GM19043 (cell line): ENCODE measurements at regions not wholly inside any gene's neighbourhood (a gene's known extent, or its start where the extent isn't known, plus 50 kb on each side); places are given as distances from the start of the nearest gene placed in this dataset.

ENCODE experiments used
- ATAC-seq: cut with Tn5 transposase; IDR thresholded peaks from one replicate; pipeline ENCODE4 v1.9.1; 2021; ENCODE audit warnings: low read depth; ENCODE audit not compliant: unreplicated experiment

GRCh38 chr3:56903231-56903782 lies 101.6 kb upstream of the ARHGEF3 start:
- ATAC-seq: no peak

DNA sequence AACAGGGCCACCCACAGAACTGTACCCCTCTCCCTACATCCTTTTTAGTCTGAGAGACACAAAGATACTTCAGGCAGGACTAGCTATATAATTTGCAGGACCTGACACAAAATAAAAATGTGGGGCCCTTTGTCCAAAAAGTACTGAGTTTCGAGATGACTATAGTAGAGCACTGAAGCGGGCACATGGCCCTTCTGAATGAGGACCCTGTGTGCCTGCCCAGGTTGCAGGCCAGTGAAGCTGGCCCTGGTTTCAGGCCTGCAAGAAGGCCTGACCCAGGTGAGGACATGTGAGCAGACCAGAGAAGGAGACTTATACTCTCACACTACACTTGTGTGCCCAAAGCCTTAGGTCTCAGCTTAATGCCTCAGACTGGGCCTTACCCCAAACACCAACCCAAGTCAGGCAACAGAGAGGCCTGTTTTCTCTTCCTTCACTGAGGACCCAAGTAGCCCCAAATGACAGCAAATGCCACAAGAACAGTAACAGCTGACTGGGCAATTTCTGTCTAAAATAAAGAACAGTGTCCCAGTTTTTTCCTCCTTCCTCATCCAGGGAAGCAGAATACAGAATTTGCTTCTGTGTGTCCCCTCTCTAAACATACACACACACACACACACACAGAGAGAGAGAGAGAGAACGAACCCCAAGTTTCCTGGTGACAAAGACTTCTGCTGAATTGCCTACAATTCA lies 100.9 kb upstream of the ARHGEF3 start:
- no peak for ATAC-seq

DNA sequence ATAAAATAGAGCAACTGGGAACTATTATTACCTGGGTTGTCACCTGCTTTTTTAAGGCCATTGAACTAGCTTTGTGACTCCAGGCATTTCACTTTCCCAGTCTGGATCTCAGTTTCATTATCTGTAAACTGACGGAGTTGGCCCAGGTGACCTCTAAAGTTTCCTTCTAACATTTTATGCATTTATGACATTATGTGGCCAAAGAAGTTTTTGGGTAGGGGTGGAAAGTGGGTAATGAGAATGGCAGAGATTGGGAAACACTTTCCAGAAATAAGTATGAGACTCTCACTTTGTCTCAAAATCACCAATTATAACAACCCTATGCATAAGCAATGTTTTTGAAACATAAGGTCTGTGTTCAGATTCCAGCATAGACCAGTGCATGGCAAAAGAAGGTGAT lies 99.1 kb upstream of the ARHGEF3 start:
- ATAC-seq: no peak

DNA sequence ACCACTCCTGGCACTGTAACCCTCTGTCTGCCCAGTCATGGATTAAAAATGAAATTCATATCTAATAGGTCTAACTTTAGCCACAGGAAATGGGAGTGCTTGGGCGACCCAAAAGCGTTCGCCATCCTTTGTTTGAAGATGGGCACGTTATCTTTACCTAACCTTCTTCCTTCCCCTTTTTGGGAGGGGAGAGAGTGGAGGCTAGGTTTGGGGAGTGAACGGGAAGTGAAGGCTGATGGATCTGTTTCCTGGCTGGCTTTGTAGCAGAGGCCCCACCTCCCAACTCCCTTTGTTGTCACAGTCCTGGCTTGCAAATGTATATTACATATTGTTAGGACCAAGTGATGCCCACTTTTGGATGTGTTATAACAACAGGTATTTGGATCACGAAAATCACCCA lies 98.1 kb upstream of the ARHGEF3 start:
- no peak for ATAC-seq

DNA sequence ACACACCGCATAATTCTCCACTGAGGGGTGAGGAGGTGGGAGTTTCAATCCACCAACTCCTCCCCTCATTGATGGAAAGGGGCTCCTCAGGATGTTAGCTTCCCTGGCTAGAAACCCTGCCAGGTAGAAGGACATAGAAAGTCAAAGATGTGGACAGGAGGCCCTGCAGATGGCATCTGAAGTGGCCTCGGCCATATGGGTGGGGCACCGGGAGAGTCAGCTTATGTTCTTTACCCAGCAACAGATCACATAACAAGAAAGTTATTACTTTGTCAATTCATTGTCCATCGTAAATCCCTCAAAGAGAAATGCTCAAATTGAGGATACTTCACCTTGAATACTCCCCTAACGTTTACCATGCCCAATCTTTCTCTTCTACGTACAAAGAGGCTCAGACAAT lies 97.3 kb upstream of the ARHGEF3 start:
- no peak for ATAC-seq

DNA sequence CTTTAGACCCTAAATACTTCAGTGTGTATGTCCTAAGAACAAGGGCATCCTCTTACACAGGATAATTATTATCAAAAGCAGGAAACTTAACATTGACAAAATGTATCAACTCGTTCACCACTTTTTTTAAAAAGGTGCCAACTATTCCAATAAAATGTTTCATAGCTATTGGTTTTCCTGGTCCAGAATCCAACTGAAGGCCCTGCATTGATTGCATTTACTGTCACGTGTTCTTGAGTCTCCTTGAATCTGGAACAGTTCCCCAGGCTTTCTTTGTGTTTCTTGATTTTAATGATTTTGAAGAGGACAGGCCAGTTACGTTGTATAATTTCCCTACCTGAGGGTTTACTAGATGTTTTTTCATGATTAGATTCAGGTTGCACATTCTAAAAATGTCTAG lies 94.6 kb upstream of the ARHGEF3 start:
- no peak for ATAC-seq

DNA sequence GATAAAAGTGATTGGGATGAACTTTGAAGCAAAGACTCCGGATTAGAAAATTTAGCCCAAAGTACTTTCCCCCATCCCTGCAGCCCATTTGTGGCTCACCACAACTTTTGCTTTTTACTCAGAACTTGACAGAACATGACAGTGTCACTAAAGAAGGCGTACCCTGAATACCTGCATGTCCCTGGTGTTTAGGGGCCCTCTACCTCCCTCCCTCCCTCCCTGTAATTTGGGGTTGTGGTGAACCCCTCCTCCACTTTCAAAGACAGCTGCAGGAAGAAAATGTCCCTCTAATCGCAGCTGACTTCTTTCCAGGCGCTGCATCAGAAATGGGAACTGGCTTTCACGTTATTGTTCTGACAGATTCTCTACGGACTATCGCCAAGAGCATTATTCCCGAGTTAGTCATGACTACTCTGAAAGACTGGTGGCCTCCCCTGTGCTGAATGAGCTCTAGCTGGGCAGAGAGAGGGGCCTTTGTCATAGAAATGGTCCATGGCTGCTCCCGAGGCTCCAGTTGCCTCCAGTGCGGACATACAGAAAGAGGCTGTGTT lies 93.2 kb upstream of the ARHGEF3 start:
- peak; percentile 55 for ATAC-seq

DNA sequence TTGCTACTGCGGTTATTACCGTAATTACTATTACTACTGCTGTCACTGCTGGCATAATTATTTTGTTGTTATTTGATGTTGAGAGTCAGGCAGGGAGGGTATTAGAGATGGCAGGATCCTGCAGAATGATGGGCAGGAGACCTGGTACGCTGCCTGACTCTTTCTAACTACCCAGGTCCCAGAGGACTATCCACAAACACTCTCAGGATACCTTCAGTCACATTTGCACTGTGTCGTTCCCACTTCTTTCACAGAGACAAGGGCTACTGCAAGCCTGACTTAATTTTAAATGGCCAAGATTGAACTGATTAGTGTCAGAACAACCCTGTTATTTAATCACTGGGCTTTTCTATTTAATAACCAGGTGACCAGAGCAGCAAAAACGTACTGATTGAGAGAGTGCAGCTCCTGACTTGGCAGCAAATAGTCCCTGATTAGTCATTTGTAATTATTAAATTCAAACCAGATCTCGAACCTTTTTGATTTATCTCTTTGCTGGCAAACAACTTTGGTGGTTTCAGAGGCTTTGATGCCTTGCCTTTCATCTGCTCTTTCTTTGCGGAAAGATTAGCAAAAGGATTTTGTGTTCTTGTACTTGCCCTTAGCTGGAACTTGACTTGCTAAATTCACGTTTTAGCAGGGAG lies 88.8 kb upstream of the ARHGEF3 start:
- ATAC-seq: no peak

GRCh38 chr3:56889131-56889530 lies 87.4 kb upstream of the ARHGEF3 start:
- ATAC-seq: no peak

- ATAC-seq: no peak
Measured at GRCh38 chr3:56887402-56888025, 85.8 kb upstream of the ARHGEF3 start.

- ATAC-seq: no peak
Measured at GRCh38 chr3:56886314-56886713, 84.6 kb upstream of the ARHGEF3 start.

DNA sequence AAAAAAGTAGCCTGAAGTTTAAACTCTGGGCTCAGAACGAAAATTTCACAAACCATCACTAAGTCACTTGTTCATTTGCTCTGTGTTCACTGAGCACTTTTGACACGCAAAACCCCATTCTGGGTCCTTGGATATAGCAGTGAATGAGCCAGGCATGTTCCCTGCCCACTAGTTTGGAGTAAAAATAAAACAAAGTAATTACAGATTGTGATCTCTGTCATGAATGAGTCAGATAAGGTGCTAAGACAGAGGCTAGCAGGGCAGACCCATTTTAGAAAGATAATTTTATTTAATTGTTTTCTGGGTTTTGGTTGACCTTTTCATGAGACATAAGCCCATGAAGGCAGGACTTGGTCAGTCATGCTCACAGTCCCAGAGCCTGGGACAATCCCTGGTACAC lies 84.1 kb upstream of the ARHGEF3 start:
- ATAC-seq: no peak

- no peak for ATAC-seq
Measured at GRCh38 chr3:56885453-56885852, 83.7 kb upstream of the ARHGEF3 start.

DNA sequence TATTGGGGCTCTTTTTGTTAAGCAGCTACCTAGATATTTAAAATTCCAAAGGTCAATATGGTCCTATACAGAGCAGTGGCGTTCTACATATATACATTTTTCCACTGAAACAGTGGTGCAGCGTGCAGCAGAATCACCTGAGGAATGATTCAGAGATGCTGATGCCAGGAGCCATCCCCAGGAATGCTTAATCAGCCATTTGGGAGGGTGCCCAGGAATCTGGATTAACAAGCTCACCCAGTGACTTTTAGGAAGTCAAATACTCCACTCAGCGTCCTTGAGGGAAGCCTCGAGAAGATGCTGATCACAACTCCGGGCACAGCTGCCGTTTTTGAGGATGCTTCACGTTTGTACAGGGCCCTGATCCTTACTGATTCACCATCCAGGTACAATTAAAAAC lies 82.6 kb upstream of the ARHGEF3 start:
- no peak for ATAC-seq

DNA sequence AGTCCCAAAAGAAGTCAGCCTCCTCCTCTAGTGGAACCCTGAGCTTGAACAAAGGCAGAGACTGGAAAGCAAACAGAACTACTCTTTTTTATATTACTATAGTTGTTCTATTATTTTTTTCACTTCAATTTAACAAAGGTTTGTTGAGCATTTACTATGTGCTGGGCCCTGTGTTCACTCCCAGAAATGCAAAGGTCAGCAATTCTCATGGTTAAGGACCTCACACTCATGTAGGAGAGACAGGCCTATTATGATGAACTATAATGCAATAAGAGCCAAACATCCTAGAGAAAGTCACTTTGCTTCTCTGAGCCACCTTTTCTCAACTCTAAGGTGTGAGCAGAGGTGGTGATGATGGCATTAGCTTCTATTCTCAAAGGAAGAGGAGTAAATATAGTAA lies 82.1 kb upstream of the ARHGEF3 start:
- ATAC-seq: no peak

DNA sequence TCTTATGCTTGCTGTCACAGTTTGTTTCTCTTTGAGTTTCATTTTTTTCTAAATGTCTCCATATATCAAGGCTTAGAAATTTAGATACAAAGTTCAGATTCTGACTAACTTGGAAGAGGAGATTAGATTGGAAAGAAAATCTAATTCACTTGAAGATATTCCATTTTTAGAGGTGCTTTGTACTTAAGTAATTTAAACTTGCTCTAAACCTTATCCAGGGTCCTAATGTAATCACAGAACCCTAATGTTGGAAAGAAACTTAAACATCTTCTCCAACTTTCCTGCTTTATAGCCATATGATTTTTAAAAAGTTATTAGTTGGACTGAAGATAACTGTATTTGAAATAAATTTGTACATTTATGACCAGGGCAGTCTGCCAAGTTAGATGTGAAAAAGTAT lies 81.1 kb upstream of the ARHGEF3 start:
- no peak for ATAC-seq

- ATAC-seq: no peak
Measured at GRCh38 chr3:56881841-56882240, 80.1 kb upstream of the ARHGEF3 start.

DNA sequence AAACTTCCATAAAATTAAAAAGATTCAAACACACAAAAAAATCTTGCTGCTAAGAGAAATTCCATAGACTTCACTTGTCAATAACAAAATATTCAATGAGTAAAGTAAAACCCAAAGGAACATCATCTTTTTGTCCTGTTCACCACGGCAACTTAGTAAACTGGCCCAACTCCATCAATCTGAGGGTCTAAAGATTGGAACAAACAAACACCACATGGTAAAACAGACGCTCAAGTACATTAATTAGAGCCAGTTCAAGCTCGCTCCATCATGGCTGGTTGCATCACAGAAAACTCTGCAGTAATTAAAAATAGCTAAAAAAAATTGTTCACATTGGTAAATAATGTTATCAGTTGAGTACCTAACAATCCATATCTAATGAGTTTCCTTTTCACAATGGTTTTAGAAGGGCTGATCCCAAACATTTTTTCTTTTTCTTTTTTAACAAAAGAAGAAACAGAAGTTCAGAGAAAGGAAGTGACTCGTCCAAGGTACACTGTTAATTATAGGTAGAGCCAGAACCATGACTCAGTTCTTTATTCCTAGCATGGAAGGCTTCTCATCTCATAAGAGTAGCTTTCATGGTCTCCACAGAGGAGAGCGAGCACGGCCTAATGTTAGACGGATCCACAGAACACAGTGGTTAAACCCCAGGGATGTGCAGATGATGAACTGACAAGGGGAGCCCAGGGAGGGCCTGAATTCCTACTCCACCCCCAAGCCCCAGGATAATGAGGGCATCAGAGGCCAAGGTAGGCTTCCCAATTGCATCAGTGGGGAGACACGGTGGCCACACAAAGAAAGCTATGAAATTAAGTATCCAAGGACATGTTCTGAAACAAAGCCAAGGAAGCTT lies 79.2 kb upstream of the ARHGEF3 start:
- ATAC-seq: no peak

GRCh38 chr3:56879436-56880215 lies 77.9 kb upstream of the ARHGEF3 start:
- no peak for ATAC-seq

- no peak for ATAC-seq
Measured at GRCh38 chr3:56878074-56878473, 76.3 kb upstream of the ARHGEF3 start.
